MM.1S (cell line): ENCODE measurements at regions not wholly inside any gene's neighbourhood (a gene's known extent, or its start where the extent isn't known, plus 50 kb on each side); places are given as distances from the start of the nearest gene placed in this dataset.

ENCODE experiments used
- CTCF ChIP-seq: fragments of 300-600 bp; sonication (generic); IDR thresholded peaks from 2 replicates; pipeline ENCODE4 v1.5.1; 2016; ENCODE audit warnings: antibody characterized with exemption, low read length, mixed read lengths
- EZH2 ChIP-seq: fragments of 300-600 bp; sonication (generic); optimal IDR thresholded peaks from 2 replicates; pipeline ENCODE3; 2017; ENCODE audit warnings: low read depth, mild to moderate bottlenecking, antibody characterized with exemption, low read length, mixed read lengths
- EZH2phosphoT487 ChIP-seq: fragments of 300-600 bp; sonication (generic); IDR thresholded peaks from 2 replicates; pipeline ENCODE4 v1.6.1; 2018; ENCODE audit warnings: antibody characterized with exemption, low read length

GRCh38 chr18:44195394-44196140 lies 485.1 kb upstream of the SETBP1 start:
- no peak for TF ChIP-seq CTCF
- no peak for TF ChIP-seq EZH2
- no peak for TF ChIP-seq EZH2phosphoT487
